GM23248 (cell line): ENCODE measurements at regions not wholly inside any gene's neighbourhood (a gene's known extent, or its start where the extent isn't known, plus 50 kb on each side); places are given as distances from the start of the nearest gene placed in this dataset.
A peak's percentile ranks its signal among the peaks of the same experiment; 100 is the strongest.
"Not testable (repeated sequence)": the region's sequence is repeated elsewhere in the genome, so short reads cannot be mapped to it uniquely, and the experiment has no call there.

Experiments used
- DNase-seq: peaks from one replicate; pipeline ENCODE4 v3.0.0-alpha.2; 2015
- H2AFZ ChIP-seq: fragments of 200-600 bp; sonication (generic); 2 replicates; pipeline ENCODE4 v1.6.1; 2016; ENCODE audit warnings: antibody characterized with exemption
- H3F3A ChIP-seq: fragments of 200-600 bp; sonication (generic); 2 replicates; pipeline ENCODE4 v1.6.1; 2016; ENCODE audit warnings: mild to moderate bottlenecking, antibody characterized with exemption, mixed run types; ENCODE audit not compliant: insufficient read depth
- H3K27ac ChIP-seq: fragments of 200-600 bp; sonication (generic); 2 replicates; pipeline ENCODE4 v1.5.1; 2016; ENCODE audit warnings: mild to moderate bottlenecking
- H3K27me3 ChIP-seq: fragments of 200-600 bp; sonication (generic); replicated peaks from 2 replicates; pipeline ENCODE4 v1.6.1; 2016; ENCODE audit warnings: mild to moderate bottlenecking; ENCODE audit not compliant: insufficient read depth
- H3K36me3 ChIP-seq: fragments of 200-600 bp; sonication (generic); 2 replicates; pipeline ENCODE4 v1.6.1; 2016; ENCODE audit warnings: low read depth, mild to moderate bottlenecking
- H3K4me1 ChIP-seq: fragments of 200-600 bp; sonication (generic); 2 replicates; pipeline ENCODE4 v1.6.1; 2016; ENCODE audit warnings: mild to moderate bottlenecking; ENCODE audit not compliant: insufficient read depth
- H3K4me2 ChIP-seq: fragments of 200-600 bp; sonication (generic); one replicate; pipeline ENCODE4 v1.6.1; 2016; ENCODE audit warnings: mild to moderate bottlenecking; ENCODE audit not compliant: unreplicated experiment
- H3K4me3 ChIP-seq: fragments of 200-600 bp; sonication (generic); 2 replicates; pipeline ENCODE4 v1.5.1; 2016; ENCODE audit warnings: mild to moderate bottlenecking
- H3K79me2 ChIP-seq: fragments of 200-600 bp; sonication (generic); 2 replicates; pipeline ENCODE4 v1.6.1; 2016; ENCODE audit warnings: mild to moderate bottlenecking; ENCODE audit not compliant: insufficient read depth
- H3K9ac ChIP-seq: fragments of 200-600 bp; sonication (generic); 2 replicates; pipeline ENCODE4 v1.6.1; 2016; ENCODE audit warnings: mild to moderate bottlenecking
- H3K9me2 ChIP-seq: fragments of 200-600 bp; sonication (generic); 2 replicates; pipeline ENCODE4 v1.6.1; 2016; ENCODE audit warnings: mixed run types, mild to moderate bottlenecking, moderate library complexity; ENCODE audit not compliant: insufficient read depth
- H3K9me3 ChIP-seq: fragments of 200-600 bp; sonication (generic); one replicate; pipeline ENCODE4 v1.6.1; 2017; ENCODE audit warnings: low read depth
- H4K20me1 ChIP-seq: fragments of 200-600 bp; sonication (generic); 2 replicates; pipeline ENCODE4 v1.6.0; 2016; ENCODE audit not compliant: insufficient read depth
- EZH2 ChIP-seq: fragments of 200-600 bp; sonication (generic); IDR thresholded peaks from 2 replicates; pipeline ENCODE4 v1.6.1; 2018; ENCODE audit warnings: antibody characterized with exemption, mild to moderate bottlenecking; ENCODE audit not compliant: insufficient read depth, poor library complexity, severe bottlenecking
- EZH2phosphoT487 ChIP-seq: fragments of 200-600 bp; sonication (generic); IDR thresholded peaks from 2 replicates; pipeline ENCODE4 v1.6.1; 2018; ENCODE audit warnings: antibody characterized with exemption, moderate library complexity, mild to moderate bottlenecking, low read depth; ENCODE audit not compliant: insufficient read depth
- WGBS, 2 experiments: methylation state at CpG; one replicate each; pipeline ENCODE4 v1.1.6; 2015 to 2017; ENCODE audit warnings: low lambda C conversion rate in 2 of 2, low coverage in 1 of 2; ENCODE audit errors: missing lambda C conversion rate in 2 of 2; 5-methylcytosine and 5-hydroxymethylcytosine counted together
- in situ Hi-C: fragments of 300-500 bp; cut with MboI; formaldehyde crosslinking; loops from 2 replicates; pipeline ENCODE4 v1.15.0; 2020

DNA sequence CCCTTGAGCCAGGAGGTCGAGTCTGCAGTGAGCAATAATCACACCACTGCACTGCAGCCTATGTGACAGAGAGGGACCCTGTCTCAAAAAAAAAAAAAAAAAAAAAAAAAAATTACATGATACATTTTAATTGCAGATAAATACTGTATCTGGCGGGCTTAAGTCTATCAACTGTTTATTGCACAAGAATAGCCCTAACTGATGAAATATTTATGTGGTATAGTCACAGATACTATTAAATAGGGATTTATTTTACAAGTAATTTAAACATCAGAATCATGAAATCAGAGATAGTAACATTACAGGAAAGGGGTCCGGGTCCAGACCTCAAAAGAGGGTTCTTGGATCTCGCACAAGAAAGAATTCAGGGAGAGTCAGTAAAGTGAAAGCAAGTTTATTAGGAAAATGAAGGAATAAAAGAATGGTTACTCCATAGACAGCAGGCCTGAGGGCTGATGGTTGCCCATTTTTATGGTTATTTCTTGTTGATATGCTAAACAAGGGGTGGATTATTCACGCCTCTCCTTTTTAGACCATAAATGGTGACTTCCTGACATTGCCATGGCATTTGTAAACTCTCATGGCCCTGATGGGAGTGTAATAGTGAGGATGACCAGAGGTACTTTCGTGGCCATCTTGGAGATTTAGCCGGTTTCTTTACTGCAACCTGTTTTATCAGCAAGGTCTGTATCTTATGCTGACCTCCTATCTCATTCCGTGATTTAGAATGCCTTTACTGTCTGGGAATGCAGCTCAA, 166.6 kb downstream of the PMAIP1 start:
- H3K9me2 ChIP-seq, result no peaks in the 10 kb centered on the region
- no peak overlapping the region for H3K4me3 ChIP-seq
- no peaks in the 10 kb centered on the region for H3K79me2 ChIP-seq
- 63 to 64% methylated on average over 8 of the region's 8 CpGs for WGBS, 2 experiments
- no peak overlapping the region for H3K9ac ChIP-seq
- H3F3A ChIP-seq, result peaks cover 13% of the 10 kb centered on the region
- H3K27ac ChIP-seq, result no peak overlapping the region
- H3K27me3 ChIP-seq, result no peaks in the 10 kb centered on the region
- H3K4me2 ChIP-seq, result no peak overlapping the region
- TF ChIP-seq EZH2phosphoT487, result no peak
- no peak for TF ChIP-seq EZH2
- no peaks in the 10 kb centered on the region for H3K36me3 ChIP-seq
- in situ Hi-C loops, result no loop called here
- no peaks in the 10 kb centered on the region for H3K9me3 ChIP-seq
- H2AFZ ChIP-seq, result no peak overlapping the region
- H3K4me1 ChIP-seq, result peaks cover 13% of the 10 kb centered on the region
- DNase-seq, result no peak
- H4K20me1 ChIP-seq, result no peaks in the 10 kb centered on the region

DNA sequence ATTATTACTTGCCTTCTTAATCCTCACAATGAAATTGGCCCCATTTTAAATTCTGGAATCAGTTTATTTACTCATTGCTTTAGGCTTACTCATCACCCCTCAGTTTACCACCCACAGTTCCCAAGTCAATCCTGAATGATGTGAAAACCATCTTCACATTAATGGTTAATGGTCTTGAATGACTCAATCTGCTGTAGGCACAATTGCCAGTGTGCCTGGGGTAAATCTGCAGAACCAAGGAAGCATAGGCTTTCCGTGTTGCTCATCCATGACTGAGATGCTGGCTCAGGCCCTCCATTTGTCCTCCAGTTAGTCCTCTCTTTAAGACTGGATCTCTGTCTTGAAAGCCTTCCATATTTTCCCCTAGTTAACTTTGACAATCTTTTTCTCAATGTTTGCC, 164.5 kb downstream of the PMAIP1 start:
- Histone ChIP-seq H3K27ac (no peak overlapping the region), H3K4me1 (peaks cover 13% of the 10 kb centered on the region), H3K4me2 (no peak overlapping the region), H3F3A (peaks cover 13% of the 10 kb centered on the region), H3K9me3 (no peaks in the 10 kb centered on the region), H3K9ac (no peak overlapping the region), H3K27me3 (no peaks in the 10 kb centered on the region), H4K20me1 (no peaks in the 10 kb centered on the region), H3K79me2 (no peaks in the 10 kb centered on the region), H2AFZ (0 out of 2 replicates have a peak overlapping the region, but pooled peaks have one; percentile 8), H3K4me3 (no peak overlapping the region), H3K36me3 (no peaks in the 10 kb centered on the region), H3K9me2 (no peaks in the 10 kb centered on the region)
- in situ Hi-C loops, result no loop called here
- DNase-seq, result peak; percentile 53
- WGBS, 2 experiments, result 16 to 30% methylated on average over 1 of the region's 1 CpG
- TF ChIP-seq EZH2phosphoT487 (no peak), EZH2 (no peak)

GRCh38 chr18:60062831-60063230, 163.0 kb downstream of the PMAIP1 start:
- H3K79me2 ChIP-seq, H3K27ac ChIP-seq, DNase-seq, H4K20me1 ChIP-seq, in situ Hi-C loops, H3K9ac ChIP-seq, H3K4me3 ChIP-seq, H2AFZ ChIP-seq, H3K36me3 ChIP-seq, H3K27me3 ChIP-seq, H3K9me2 ChIP-seq, H3K9me3 ChIP-seq, H3K4me2 ChIP-seq: not testable (repeated sequence)
- Histone ChIP-seq H3K4me1 (peaks cover 13% of the 10 kb centered on the region), H3F3A (peaks cover 13% of the 10 kb centered on the region)
- 42 to 58% methylated on average over 3 of the region's 3 CpGs for WGBS, 2 experiments

- H3F3A ChIP-seq, result peaks cover 13% of the 10 kb centered on the region
- no peak overlapping the region for H3K4me3 ChIP-seq
- DNase-seq, result no peak
- no peak for TF ChIP-seq EZH2
- no peak for TF ChIP-seq EZH2phosphoT487
- peaks cover 13% of the 10 kb centered on the region for H3K4me1 ChIP-seq
- H2AFZ ChIP-seq, result no peak overlapping the region
- 72 to 83% methylated on average over 2 of the region's 2 CpGs for WGBS, 2 experiments
- no peaks in the 10 kb centered on the region for H4K20me1 ChIP-seq
- no peak overlapping the region for H3K4me2 ChIP-seq
- no peak overlapping the region for H3K27ac ChIP-seq
- no peaks in the 10 kb centered on the region for H3K9me2 ChIP-seq
- no peaks in the 10 kb centered on the region for H3K36me3 ChIP-seq
- H3K27me3 ChIP-seq, result no peaks in the 10 kb centered on the region
- in situ Hi-C loops, result no loop called here
- no peaks in the 10 kb centered on the region for H3K9me3 ChIP-seq
- H3K9ac ChIP-seq, result no peak overlapping the region
- H3K79me2 ChIP-seq, result no peaks in the 10 kb centered on the region
These were observed 162.6 kb downstream of the PMAIP1 start for GRCh38 chr18:60062396-60062795.

GRCh38 chr18:60060578-60060977, 160.8 kb downstream of the PMAIP1 start:
- Histone ChIP-seq H3K4me3 (no peak overlapping the region), H3K27me3 (no peaks in the 10 kb centered on the region), H3K9ac (no peak overlapping the region), H4K20me1 (no peaks in the 10 kb centered on the region), H3K27ac (no peak overlapping the region), H3K4me1 (peaks cover 13% of the 10 kb centered on the region), H3K79me2 (no peaks in the 10 kb centered on the region), H3K4me2 (no peak overlapping the region), H2AFZ (no peak overlapping the region), H3K9me2 (no peaks in the 10 kb centered on the region), H3K36me3 (no peaks in the 10 kb centered on the region), H3F3A (peaks cover 13% of the 10 kb centered on the region), H3K9me3 (no peaks in the 10 kb centered on the region)
- no peak for TF ChIP-seq EZH2
- no peak for TF ChIP-seq EZH2phosphoT487
- no peak for DNase-seq
- WGBS, 2 experiments, result 91 to 96% methylated on average over 3 of the region's 3 CpGs
- in situ Hi-C loops, result no loop called here
